ENCODE measurements at regions not wholly inside any gene's neighbourhood (a gene's known extent, or its start where the extent isn't known, plus 50 kb on each side); places are given as distances from the start of the nearest gene placed in this dataset.

DNA sequence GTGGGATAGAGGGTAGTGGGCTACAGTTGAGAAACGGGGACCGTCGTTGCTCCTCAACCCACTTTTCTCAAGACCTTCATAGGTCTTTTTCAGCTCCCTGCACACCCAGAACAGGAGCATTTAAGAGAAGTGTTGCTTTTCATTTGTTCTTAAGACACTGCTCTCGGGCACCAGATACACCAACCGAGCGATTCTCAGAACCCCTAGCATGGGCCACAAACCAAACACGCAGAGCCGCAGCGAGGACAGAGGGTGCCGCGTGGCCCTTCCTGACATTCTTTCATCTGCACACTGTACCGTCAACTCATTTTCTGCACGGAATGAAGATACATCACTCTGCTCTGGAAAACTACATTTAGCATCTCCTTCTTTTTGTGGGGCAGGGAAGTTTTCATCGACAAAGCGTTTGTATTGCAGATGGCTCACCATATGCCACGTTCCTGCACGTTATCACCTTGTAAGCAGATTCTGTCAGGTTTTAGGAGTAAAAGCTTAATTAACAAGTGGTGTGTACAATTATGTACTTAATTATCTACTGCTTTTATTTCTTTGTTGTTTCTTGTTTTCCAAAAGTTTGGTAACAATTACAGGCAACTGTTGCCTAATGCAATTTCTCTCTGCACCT, 70.4 kb upstream of the MLN start:
- no peaks in the 10 kb centered on the region for H3K36me3 ChIP-seq (ENCODE audit: control insufficient read depth in 1 of 2, insufficient read depth in 2 of 2, low read length in 1 of 2)
- no peaks in the 10 kb centered on the region for H3K9me3 ChIP-seq (ENCODE audit: control insufficient read depth, low read length)

DNA sequence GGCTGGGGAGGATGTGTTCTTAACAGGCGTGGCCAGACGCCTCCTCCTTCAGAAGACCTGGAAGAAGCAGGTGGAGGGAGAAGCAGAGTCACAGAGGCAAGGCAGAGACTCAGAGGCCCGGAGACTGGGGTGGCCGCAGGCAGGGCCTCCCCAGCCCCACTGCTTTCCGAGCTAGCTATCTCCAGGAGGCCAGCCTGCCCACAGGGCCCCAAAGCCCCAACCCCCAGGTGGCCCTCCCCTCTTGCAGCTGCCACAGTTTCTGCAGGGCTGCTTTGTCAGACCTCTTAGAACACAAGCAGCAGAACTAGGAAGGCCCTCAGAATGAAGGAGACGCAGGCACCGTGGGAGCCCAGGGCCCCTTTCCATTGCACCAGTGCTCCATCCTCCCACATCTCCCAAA, 69.0 kb upstream of the MLN start:
- no peak for DNase-seq
- intact Hi-C loops (cut with DNase I): no loop called here
- 74 to 84% methylated on average over 7 of the region's 7 CpGs for WGBS, 2 donors

More for the DNA sequence above, 70.4 kb upstream of the MLN start:
- no peak overlapping the region for H3K4me3 ChIP-seq (ENCODE audit: low read length in 2 of 2)
- no peaks in the 10 kb centered on the region for H3K4me1 ChIP-seq (ENCODE audit: control insufficient read depth in 1 of 2, insufficient read depth in 2 of 2, low read length in 2 of 2)
- intact Hi-C loops (cut with DNase I): no loop called here
- H3K27me3 ChIP-seq (ENCODE audit: control insufficient read depth in 1 of 2, insufficient read depth in 2 of 2, low read length in 1 of 2): no peaks in the 10 kb centered on the region
- ATAC-seq (ENCODE audit: low FRiP score) (no peak), DNase-seq (no peak)
- H3K27ac ChIP-seq (ENCODE audit: low read depth in 1 of 2, low read length in 2 of 2): no peak overlapping the region
- 87% methylated on average over 17 of the region's 17 CpGs for WGBS, 2 donors

DNA sequence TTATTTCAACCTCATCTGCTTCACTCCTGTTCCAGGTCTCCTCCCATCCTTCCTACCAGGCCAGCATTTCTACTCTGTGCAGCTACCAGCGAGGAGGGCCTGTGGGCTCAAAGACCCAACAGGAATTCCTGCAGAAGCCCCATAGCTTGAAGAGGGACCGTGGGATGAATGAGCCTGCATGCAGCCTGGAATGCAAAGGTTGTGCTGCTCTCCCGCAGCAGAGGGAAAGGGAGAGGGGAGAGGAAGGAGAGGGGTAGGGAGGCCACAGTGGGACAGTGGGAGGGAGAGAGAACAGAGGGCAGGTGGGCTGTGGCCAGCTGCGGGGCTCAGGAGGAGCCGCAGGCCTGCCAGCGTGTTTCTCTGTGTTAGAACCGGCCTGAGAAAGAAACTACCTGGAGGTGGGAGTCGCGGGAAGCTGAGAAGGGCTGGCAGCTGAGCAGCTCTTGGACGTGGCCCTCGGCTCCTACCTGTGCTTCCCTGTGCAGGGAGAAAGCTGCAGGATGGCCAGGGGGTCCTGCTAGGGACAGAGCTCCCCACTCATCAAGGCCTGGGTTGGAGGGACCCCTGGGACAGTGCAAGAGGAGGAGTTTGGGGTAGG, 66.1 kb upstream of the MLN start:
- Histone ChIP-seq H3K4me1 (ENCODE audit: control insufficient read depth in 1 of 2, insufficient read depth in 2 of 2, low read length in 2 of 2) (no peaks in the 10 kb centered on the region), H3K36me3 (ENCODE audit: control insufficient read depth in 1 of 2, insufficient read depth in 2 of 2, low read length in 1 of 2) (no peaks in the 10 kb centered on the region), H3K27ac (ENCODE audit: low read depth in 1 of 2, low read length in 2 of 2) (no peak overlapping the region), H3K27me3 (ENCODE audit: control insufficient read depth in 1 of 2, insufficient read depth in 2 of 2, low read length in 1 of 2) (no peaks in the 10 kb centered on the region), H3K4me3 (ENCODE audit: low read length in 2 of 2) (no peak overlapping the region), H3K9me3 (ENCODE audit: control insufficient read depth, low read length) (no peaks in the 10 kb centered on the region)
- intact Hi-C loops (cut with DNase I): no loop called here
- DNase-seq: no peak
- WGBS, 2 donors: 31 to 44% methylated on average over 11 of the region's 11 CpGs
- ATAC-seq (ENCODE audit: low FRiP score): no peak

More for the DNA sequence above, 69.0 kb upstream of the MLN start:
- H3K36me3 ChIP-seq (ENCODE audit: control insufficient read depth in 1 of 2, insufficient read depth in 2 of 2, low read length in 1 of 2): no peaks in the 10 kb centered on the region
- no peak for ATAC-seq (ENCODE audit: low FRiP score)
- no peak overlapping the region for H3K4me3 ChIP-seq (ENCODE audit: low read length in 2 of 2)
- no peaks in the 10 kb centered on the region for H3K27me3 ChIP-seq (ENCODE audit: control insufficient read depth in 1 of 2, insufficient read depth in 2 of 2, low read length in 1 of 2)
- no peaks in the 10 kb centered on the region for H3K4me1 ChIP-seq (ENCODE audit: control insufficient read depth in 1 of 2, insufficient read depth in 2 of 2, low read length in 2 of 2)
- no peaks in the 10 kb centered on the region for H3K9me3 ChIP-seq (ENCODE audit: control insufficient read depth, low read length)
- H3K27ac ChIP-seq (ENCODE audit: low read depth in 1 of 2, low read length in 2 of 2): no peak overlapping the region

DNA sequence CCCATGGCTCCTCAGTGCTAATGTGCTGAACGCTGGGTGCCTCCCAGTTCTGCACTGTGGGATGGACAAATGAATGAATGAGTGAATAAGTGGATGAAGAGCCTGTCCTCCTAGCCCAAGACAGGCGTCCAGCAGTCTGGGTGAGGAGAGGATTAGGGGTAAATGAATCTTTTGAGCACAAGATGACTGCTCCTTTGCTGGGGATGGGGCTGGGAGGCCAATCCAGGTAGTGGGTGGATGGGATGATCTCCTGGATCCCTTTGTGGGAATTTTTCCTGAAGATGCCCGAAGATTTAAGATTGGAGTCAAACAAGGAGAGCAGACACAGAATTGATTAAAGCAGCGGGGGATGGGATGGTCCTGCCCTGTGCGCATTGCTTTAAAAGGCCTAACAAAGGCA, 65.3 kb upstream of the MLN start:
- Histone ChIP-seq H3K27me3 (ENCODE audit: control insufficient read depth in 1 of 2, insufficient read depth in 2 of 2, low read length in 1 of 2) (no peaks in the 10 kb centered on the region), H3K4me3 (ENCODE audit: low read length in 2 of 2) (no peak overlapping the region), H3K36me3 (ENCODE audit: control insufficient read depth in 1 of 2, insufficient read depth in 2 of 2, low read length in 1 of 2) (no peaks in the 10 kb centered on the region), H3K4me1 (ENCODE audit: control insufficient read depth in 1 of 2, insufficient read depth in 2 of 2, low read length in 2 of 2) (no peaks in the 10 kb centered on the region), H3K9me3 (ENCODE audit: control insufficient read depth, low read length) (no peaks in the 10 kb centered on the region), H3K27ac (ENCODE audit: low read depth in 1 of 2, low read length in 2 of 2) (no peak overlapping the region)
- ATAC-seq (ENCODE audit: low FRiP score) (no peak), DNase-seq (no peak)
- 66 to 92% methylated on average over 5 of the region's 5 CpGs for WGBS, 2 donors
- intact Hi-C loops (cut with DNase I): no loop called here

DNA sequence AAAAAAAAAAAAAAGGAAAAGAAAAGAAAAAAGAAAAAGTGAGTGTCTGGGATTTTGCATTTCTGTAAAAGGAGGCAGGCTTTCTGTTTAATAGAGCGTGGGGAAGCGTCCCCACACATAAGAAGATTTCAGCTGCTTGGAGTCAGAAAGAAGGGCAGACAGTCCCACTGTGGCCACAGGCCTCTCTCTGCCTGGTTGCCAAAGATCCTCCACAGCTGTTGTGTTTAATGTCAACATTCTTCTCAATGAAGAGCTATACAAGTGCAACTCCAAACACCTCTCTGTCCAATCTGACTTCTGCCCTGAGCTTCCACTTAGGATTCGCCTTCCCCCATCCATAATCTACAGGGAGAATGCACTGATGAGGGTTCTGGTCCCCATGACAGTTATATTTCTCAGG, 64.3 kb upstream of the MLN start:
- no peaks in the 10 kb centered on the region for H3K27me3 ChIP-seq (ENCODE audit: control insufficient read depth in 1 of 2, insufficient read depth in 2 of 2, low read length in 1 of 2)
- no peaks in the 10 kb centered on the region for H3K4me1 ChIP-seq (ENCODE audit: control insufficient read depth in 1 of 2, insufficient read depth in 2 of 2, low read length in 2 of 2)
- WGBS, 2 donors: 94% methylated on average over 3 of the region's 3 CpGs
- no peak overlapping the region for H3K4me3 ChIP-seq (ENCODE audit: low read length in 2 of 2)
- H3K36me3 ChIP-seq (ENCODE audit: control insufficient read depth in 1 of 2, insufficient read depth in 2 of 2, low read length in 1 of 2): no peaks in the 10 kb centered on the region
- H3K27ac ChIP-seq (ENCODE audit: low read depth in 1 of 2, low read length in 2 of 2): no peak overlapping the region
- DNase-seq (no peak), ATAC-seq (ENCODE audit: low FRiP score) (no peak)
- H3K9me3 ChIP-seq (ENCODE audit: control insufficient read depth, low read length): no peaks in the 10 kb centered on the region
- intact Hi-C loops (cut with DNase I): no loop called here

DNA sequence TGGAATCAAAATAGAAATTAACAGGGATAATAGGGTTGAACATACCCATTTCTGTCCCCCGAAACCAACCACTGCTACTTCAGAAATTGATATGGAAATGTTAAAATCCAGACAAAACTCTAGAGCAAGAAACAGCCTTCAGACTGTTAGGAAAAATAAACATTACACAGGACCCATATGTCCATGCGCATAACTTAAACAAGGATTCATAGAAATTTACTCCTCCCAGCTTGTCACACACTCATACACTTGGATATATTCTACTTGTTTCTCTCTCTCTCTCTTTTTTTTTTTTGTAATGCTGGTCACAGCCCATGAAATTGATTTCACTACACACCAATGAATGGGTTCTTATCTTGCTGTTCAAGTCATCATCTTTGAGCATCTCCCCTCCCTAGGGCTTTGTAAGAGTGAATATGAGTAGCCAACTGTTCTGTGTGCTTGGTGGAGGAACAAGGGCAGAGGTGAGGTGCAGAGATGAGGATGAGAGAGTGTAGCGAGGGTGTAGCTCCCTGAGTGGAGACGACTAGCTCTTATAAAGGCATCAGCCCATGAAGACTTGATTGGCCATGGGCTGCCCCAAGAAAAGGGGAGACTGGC, 61.8 kb upstream of the MLN start:
- Histone ChIP-seq H3K9me3 (ENCODE audit: control insufficient read depth, low read length) (no peaks in the 10 kb centered on the region), H3K27me3 (ENCODE audit: control insufficient read depth in 1 of 2, insufficient read depth in 2 of 2, low read length in 1 of 2) (no peaks in the 10 kb centered on the region), H3K4me3 (ENCODE audit: low read length in 2 of 2) (no peak overlapping the region), H3K4me1 (ENCODE audit: control insufficient read depth in 1 of 2, insufficient read depth in 2 of 2, low read length in 2 of 2) (no peaks in the 10 kb centered on the region), H3K27ac (ENCODE audit: low read depth in 1 of 2, low read length in 2 of 2) (no peak overlapping the region), H3K36me3 (ENCODE audit: control insufficient read depth in 1 of 2, insufficient read depth in 2 of 2, low read length in 1 of 2) (no peaks in the 10 kb centered on the region)
- 58 to 88% methylated on average over 4 of the region's 4 CpGs for WGBS, 2 donors
- ATAC-seq (ENCODE audit: low FRiP score) (no peak), DNase-seq (no peak)
- intact Hi-C loops (cut with DNase I): no loop called here

DNA sequence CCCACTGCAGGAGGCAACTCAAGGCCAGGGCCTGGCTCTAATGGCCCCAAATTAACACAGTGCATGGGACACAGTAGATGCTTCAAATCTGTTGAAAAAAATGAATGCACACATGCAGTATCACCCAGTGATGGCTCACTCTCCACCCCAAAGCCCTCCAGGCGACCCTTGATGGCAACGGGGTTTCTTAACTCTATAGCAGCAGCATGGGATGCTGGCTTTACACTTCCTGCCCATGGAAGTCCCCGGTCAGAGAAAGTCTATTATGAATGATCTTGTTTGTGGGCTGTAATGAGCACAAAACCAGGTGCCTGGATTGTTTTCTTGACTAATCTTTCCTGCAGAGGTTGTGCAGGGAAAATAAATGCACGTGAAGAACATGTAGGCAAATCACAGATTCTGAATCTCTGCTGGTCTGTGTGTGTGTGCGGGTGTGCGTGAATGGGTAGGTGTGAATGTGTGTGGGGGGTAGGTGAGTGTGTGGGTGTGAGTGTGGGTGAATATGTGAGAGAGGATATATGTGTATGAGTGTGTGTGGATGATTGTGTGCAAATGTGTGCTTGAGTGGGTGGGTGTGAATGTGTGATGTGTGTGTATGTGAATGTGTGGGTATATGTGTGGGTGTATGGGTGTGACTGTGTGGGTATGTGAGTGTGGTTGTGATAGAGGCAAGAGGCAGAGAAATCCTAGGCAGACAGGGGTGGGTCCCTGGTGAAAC, 60.1 kb upstream of the MLN start:
- H3K4me3 ChIP-seq (ENCODE audit: low read length in 2 of 2): no peak overlapping the region
- no peak for DNase-seq
- intact Hi-C loops (cut with DNase I): no loop called here

DNA sequence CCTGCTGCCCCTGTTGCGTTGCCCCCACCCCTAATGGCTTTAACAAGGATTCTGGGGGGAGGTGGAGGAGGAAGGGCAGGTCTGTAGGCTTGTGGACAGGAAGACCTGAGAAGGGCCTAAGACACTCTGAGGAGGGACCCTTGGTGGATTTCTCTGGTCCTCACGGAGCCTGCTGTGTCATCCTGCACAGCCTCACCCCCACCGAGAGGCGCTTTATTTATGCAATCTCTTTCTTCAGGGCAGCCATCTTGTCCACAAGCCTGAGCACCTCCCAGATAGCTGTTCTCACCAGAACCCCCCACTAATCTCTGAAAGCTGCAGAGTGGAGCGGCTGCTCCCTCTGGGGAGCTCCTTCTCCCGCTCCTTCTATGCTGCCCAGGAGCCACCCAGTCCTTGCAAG, 59.3 kb upstream of the MLN start:
- no peaks in the 10 kb centered on the region for H3K27me3 ChIP-seq (ENCODE audit: control insufficient read depth in 1 of 2, insufficient read depth in 2 of 2, low read length in 1 of 2)
- DNase-seq: no peak
- ATAC-seq (ENCODE audit: low FRiP score): no peak
- H3K36me3 ChIP-seq (ENCODE audit: control insufficient read depth in 1 of 2, insufficient read depth in 2 of 2, low read length in 1 of 2): no peaks in the 10 kb centered on the region
- H3K4me1 ChIP-seq (ENCODE audit: control insufficient read depth in 1 of 2, insufficient read depth in 2 of 2, low read length in 2 of 2): no peaks in the 10 kb centered on the region
- no peak overlapping the region for H3K27ac ChIP-seq (ENCODE audit: low read depth in 1 of 2, low read length in 2 of 2)
- WGBS, 2 donors: 85 to 87% methylated on average over 6 of the region's 6 CpGs
- H3K4me3 ChIP-seq (ENCODE audit: low read length in 2 of 2): no peak overlapping the region
- intact Hi-C loops (cut with DNase I): no loop called here
- H3K9me3 ChIP-seq (ENCODE audit: control insufficient read depth, low read length): no peaks in the 10 kb centered on the region

More for the DNA sequence above, 60.1 kb upstream of the MLN start:
- no peak for ATAC-seq (ENCODE audit: low FRiP score)
- Histone ChIP-seq H3K27me3 (ENCODE audit: control insufficient read depth in 1 of 2, insufficient read depth in 2 of 2, low read length in 1 of 2) (no peaks in the 10 kb centered on the region), H3K4me1 (ENCODE audit: control insufficient read depth in 1 of 2, insufficient read depth in 2 of 2, low read length in 2 of 2) (no peaks in the 10 kb centered on the region), H3K9me3 (ENCODE audit: control insufficient read depth, low read length) (no peaks in the 10 kb centered on the region), H3K36me3 (ENCODE audit: control insufficient read depth in 1 of 2, insufficient read depth in 2 of 2, low read length in 1 of 2) (no peaks in the 10 kb centered on the region), H3K27ac (ENCODE audit: low read depth in 1 of 2, low read length in 2 of 2) (no peak overlapping the region)
- WGBS, 2 donors: 69 to 73% methylated on average over 6 of the region's 6 CpGs

Data from aorta (tissue), 5 donors.